GM12878 (cell line): ENCODE measurements at regions not wholly inside any gene's neighbourhood (a gene's known extent, or its start where the extent isn't known, plus 50 kb on each side); places are given as distances from the start of the nearest gene placed in this dataset.

Experiments used
- ATAC-seq: fragments of 200-7000 bp; cut with Tn5 transposase; 3 replicates; pipeline ENCODE4 v1.9.1; 2020; ENCODE audit warnings: mild to moderate bottlenecking, moderate library complexity
- BruUV-seq: library from RNA; stranded (reverse); fragments of 400-500 nt; replicated peaks from 2 replicates; lab custom pipeline; 2021; lab: Mats Ljungman, UMichigan
- CTCF ChIA-PET: fragments of 300-600 bp; sonication (Branson Sonifier 250); formaldehyde crosslinking; extraction: SDS; loops from one replicate; lab custom pipeline; 2021; ENCODE audit warnings: inconsistent platforms; lab: Yijun Ruan, JAX
- POLR2A ChIA-PET: fragments of 350-600 bp; formaldehyde crosslinking; extraction: SDS; loops from one replicate; lab custom pipeline; 2021; ENCODE audit warnings: inconsistent platforms; lab: Charles Lee
- RAD21 ChIA-PET: fragments of 300-600 bp; sonication (Branson Sonifier 250); formaldehyde crosslinking; loops from one replicate; lab custom pipeline; 2023; ENCODE audit warnings: antibody characterized with exemption; ENCODE audit not compliant: unreplicated experiment; lab: Charles Lee
- SMC1A ChIA-PET: fragments of 300-600 bp; sonication (Branson Sonifier 250); formaldehyde crosslinking; loops from one replicate; lab custom pipeline; 2023; ENCODE audit not compliant: unreplicated experiment, uncharacterized antibody; lab: Charles Lee
- DNase-seq: peaks from one replicate; pipeline ENCODE4 v3.0.0-alpha.2; 2011; ENCODE audit warnings: low read depth, low spot score
- FAIRE-seq: peaks from 3 replicates; lab custom pipeline; 2011; peaks lifted over from hg19 to GRCh38; lab: Jason Lieb, UNC
- H2AFZ ChIP-seq: 2 replicates; pipeline ENCODE4 v1.6.0; 2011; ENCODE audit warnings: low read depth, low read length, control low read depth; ENCODE audit not compliant: control insufficient read depth
- H3K27ac ChIP-seq: 2 replicates; pipeline ENCODE4 v1.5.1; 2011; ENCODE audit warnings: control low read depth; ENCODE audit not compliant: control insufficient read depth, insufficient read depth
- H3K27me3 ChIP-seq, 2 experiments: replicated peaks in 1 of 2; 2 replicates each; pipeline versions ENCODE4 v1.6.0 to v1.6.1; 2011; ENCODE audit warnings: low read length in 1 of 2; ENCODE audit not compliant: control insufficient read depth in 2 of 2, insufficient read depth in 2 of 2
- H3K36me3 ChIP-seq, 2 experiments: 2 replicates each; pipeline ENCODE4 v1.5.1; 2011; ENCODE audit warnings: low read length in 1 of 2; ENCODE audit not compliant: control insufficient read depth in 2 of 2, insufficient read depth in 2 of 2
- H3K4me1 ChIP-seq: 2 replicates; pipeline ENCODE4 v1.6.1; 2011; ENCODE audit warnings: mild to moderate bottlenecking, low read length, moderate library complexity, mixed read lengths; ENCODE audit not compliant: control insufficient read depth, insufficient read depth
- H3K4me2 ChIP-seq: 2 replicates; pipeline ENCODE4 v1.6.0; 2011; ENCODE audit warnings: control low read depth; ENCODE audit not compliant: control insufficient read depth, insufficient read depth
- H3K4me3 ChIP-seq: fragments of 200-600 bp; sonication (generic); 2 replicates; pipeline ENCODE4 v1.5.1; 2016
- H3K79me2 ChIP-seq: 2 replicates; pipeline ENCODE4 v1.6.0; 2011; ENCODE audit warnings: low read length; ENCODE audit not compliant: control insufficient read depth, insufficient read depth
- H3K9ac ChIP-seq: 2 replicates; pipeline ENCODE4 v1.8.0; 2011; ENCODE audit warnings: low read length, control low read depth, mixed read lengths; ENCODE audit not compliant: control insufficient read depth, insufficient read depth
- H3K9me3 ChIP-seq: replicated peaks from 3 replicates; pipeline ENCODE4 v1.5.1; 2011; ENCODE audit warnings: mild to moderate bottlenecking, low read length; ENCODE audit not compliant: control insufficient read depth, insufficient read depth
- H4K20me1 ChIP-seq: 2 replicates; pipeline ENCODE4 v1.6.0; 2011; ENCODE audit not compliant: control insufficient read depth, insufficient read depth
- CEBPB ChIP-seq, 2 experiments: fragments of 150-350 bp in 1 of 2; IDR thresholded peaks; 2 replicates each; pipeline ENCODE4 v1.6.1; 2012 to 2014; ENCODE audit warnings: low read depth in 2 of 2, low read length in 2 of 2, borderline replicate concordance in 1 of 2, inconsistent platforms in 1 of 2
- CHD2 ChIP-seq: IDR thresholded peaks from 2 replicates; pipeline ENCODE4 v1.6.1; 2011; ENCODE audit warnings: low read depth, low read length, improper control_type of control experiment, borderline replicate concordance
- ESRRA ChIP-seq: IDR thresholded peaks from 2 replicates; pipeline ENCODE4 v1.6.1; 2012; ENCODE audit warnings: mild to moderate bottlenecking, low read length, improper control_type of control experiment
- NRF1 ChIP-seq: conservative IDR thresholded peaks from 2 replicates; pipeline ENCODE4 v1.6.1; 2011; ENCODE audit warnings: mild to moderate bottlenecking, low read depth, low read length, improper control_type of control experiment
- SIX5 ChIP-seq: IDR thresholded peaks from 2 replicates; pipeline ENCODE4 v1.6.1; 2011; ENCODE audit warnings: mild to moderate bottlenecking, low read depth, low read length, moderate library complexity; ENCODE audit not compliant: severe bottlenecking
- YY1 ChIP-seq: IDR thresholded peaks from 2 replicates; pipeline ENCODE4 v1.6.1; 2011; ENCODE audit warnings: low read depth, mild to moderate bottlenecking, low read length
- in situ Hi-C: fragments of 300-500 bp; cut with MboI; formaldehyde crosslinking; loops from 9 replicates; pipeline ENCODE4 v1.14.3; 2018; ENCODE audit warnings: mixed read lengths
- intact Hi-C: fragments of 100-400 bp; cut with micrococcal nuclease; formaldehyde crosslinking; loops from one replicate; pipeline ENCODE4 v1.14.2; 2022; ENCODE audit not compliant: unreplicated experiment
- TF ChIP-seq, protein P1 (sequence below): IDR thresholded peaks from 2 replicates; pipeline ENCODE4 v1.6.1; 2011; ENCODE audit warnings: borderline replicate concordance, low read depth, mild to moderate bottlenecking, moderate library complexity, low read length; ENCODE audit not compliant: insufficient read depth, poor library complexity, severe bottlenecking
- TF ChIP-seq, protein P2 (sequence below): fragments of 450-650 bp; formaldehyde crosslinking; IDR thresholded peaks from 2 replicates; pipeline ENCODE4 v1.4.0; 2020; ENCODE audit warnings: mild to moderate bottlenecking, moderate library complexity
- TF ChIP-seq, protein P3 (sequence below): fragments of 450-650 bp; IDR thresholded peaks from 2 replicates; pipeline ENCODE4 v1.6.1; 2017; ENCODE audit warnings: antibody characterized with exemption, mild to moderate bottlenecking, moderate library complexity
- TF ChIP-seq, protein P4 (sequence below): fragments of 450-650 bp; IDR thresholded peaks from 2 replicates; pipeline ENCODE4 v1.6.1; 2017; ENCODE audit warnings: mild to moderate bottlenecking, moderate library complexity

DNA sequence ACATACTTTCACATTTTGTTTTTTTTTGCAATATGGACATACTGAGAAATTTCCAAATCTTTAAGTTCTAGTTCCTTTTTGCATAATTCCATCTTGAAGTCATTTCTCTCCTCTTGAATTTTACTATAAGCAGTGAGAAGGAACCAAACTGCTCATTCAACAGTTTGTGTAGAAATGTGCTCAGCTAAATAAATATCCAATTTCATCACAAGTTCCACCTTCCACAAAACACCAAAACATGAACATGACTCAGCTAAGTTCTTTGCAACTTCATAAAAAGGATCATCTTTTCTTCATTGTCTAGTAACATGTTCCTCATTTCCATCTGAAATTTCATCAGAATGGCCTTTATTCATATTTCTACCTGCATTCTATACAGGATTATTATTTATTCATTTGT, 77.3 kb upstream of the FGF13 start:
- ChIA-PET CTCF (no interaction called here), POLR2A (no interaction called here), SMC1A (no interaction called here), RAD21 (no interaction called here)
- Histone ChIP-seq H3K9ac (no peak overlapping the region), H3K4me3 (no peak overlapping the region), H3K4me2 (no peak overlapping the region), H3K36me3 (no peaks in the 10 kb centered on the region), H4K20me1 (no peaks in the 10 kb centered on the region), H3K27ac (no peak overlapping the region), H2AFZ (no peak overlapping the region), H3K79me2 (no peaks in the 10 kb centered on the region), H3K27me3 (no peaks in the 10 kb centered on the region), H3K9me3 (no peaks in the 10 kb centered on the region), H3K4me1 (no peaks in the 10 kb centered on the region)
- no peak for FAIRE-seq
- in situ Hi-C loops = no loop called here
- TF ChIP-seq NRF1 = no peak
- TF ChIP-seq CEBPB (IDR thresholded peaks at IDR 0.05; ENCODE audit: borderline replicate concordance in 1 of 2, low read depth in 2 of 2, low read length in 2 of 2) = no peak
- no peak for TF ChIP-seq SIX5
- no peak for TF ChIP-seq YY1
- no peak for TF ChIP-seq ESRRA
- TF ChIP-seq, protein P1, sequence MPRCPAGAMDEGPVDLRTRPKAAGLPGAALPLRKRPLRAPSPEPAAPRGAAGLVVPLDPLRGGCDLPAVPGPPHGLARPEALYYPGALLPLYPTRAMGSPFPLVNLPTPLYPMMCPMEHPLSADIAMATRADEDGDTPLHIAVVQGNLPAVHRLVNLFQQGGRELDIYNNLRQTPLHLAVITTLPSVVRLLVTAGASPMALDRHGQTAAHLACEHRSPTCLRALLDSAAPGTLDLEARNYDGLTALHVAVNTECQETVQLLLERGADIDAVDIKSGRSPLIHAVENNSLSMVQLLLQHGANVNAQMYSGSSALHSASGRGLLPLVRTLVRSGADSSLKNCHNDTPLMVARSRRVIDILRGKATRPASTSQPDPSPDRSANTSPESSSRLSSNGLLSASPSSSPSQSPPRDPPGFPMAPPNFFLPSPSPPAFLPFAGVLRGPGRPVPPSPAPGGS = no peak
- TF ChIP-seq, protein P2, sequence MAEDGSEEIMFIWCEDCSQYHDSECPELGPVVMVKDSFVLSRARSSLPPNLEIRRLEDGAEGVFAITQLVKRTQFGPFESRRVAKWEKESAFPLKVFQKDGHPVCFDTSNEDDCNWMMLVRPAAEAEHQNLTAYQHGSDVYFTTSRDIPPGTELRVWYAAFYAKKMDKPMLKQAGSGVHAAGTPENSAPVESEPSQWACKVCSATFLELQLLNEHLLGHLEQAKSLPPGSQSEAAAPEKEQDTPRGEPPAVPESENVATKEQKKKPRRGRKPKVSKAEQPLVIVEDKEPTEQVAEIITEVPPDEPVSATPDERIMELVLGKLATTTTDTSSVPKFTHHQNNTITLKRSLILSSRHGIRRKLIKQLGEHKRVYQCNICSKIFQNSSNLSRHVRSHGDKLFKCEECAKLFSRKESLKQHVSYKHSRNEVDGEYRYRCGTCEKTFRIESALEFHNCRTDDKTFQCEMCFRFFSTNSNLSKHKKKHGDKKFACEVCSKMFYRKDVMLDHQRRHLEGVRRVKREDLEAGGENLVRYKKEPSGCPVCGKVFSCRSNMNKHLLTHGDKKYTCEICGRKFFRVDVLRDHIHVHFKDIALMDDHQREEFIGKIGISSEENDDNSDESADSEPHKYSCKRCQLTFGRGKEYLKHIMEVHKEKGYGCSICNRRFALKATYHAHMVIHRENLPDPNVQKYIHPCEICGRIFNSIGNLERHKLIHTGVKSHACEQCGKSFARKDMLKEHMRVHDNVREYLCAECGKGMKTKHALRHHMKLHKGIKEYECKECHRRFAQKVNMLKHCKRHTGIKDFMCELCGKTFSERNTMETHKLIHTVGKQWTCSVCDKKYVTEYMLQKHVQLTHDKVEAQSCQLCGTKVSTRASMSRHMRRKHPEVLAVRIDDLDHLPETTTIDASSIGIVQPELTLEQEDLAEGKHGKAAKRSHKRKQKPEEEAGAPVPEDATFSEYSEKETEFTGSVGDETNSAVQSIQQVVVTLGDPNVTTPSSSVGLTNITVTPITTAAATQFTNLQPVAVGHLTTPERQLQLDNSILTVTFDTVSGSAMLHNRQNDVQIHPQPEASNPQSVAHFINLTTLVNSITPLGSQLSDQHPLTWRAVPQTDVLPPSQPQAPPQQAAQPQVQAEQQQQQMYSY (CRISPR knock-in tag) = no peak
- TF ChIP-seq, protein P3, sequence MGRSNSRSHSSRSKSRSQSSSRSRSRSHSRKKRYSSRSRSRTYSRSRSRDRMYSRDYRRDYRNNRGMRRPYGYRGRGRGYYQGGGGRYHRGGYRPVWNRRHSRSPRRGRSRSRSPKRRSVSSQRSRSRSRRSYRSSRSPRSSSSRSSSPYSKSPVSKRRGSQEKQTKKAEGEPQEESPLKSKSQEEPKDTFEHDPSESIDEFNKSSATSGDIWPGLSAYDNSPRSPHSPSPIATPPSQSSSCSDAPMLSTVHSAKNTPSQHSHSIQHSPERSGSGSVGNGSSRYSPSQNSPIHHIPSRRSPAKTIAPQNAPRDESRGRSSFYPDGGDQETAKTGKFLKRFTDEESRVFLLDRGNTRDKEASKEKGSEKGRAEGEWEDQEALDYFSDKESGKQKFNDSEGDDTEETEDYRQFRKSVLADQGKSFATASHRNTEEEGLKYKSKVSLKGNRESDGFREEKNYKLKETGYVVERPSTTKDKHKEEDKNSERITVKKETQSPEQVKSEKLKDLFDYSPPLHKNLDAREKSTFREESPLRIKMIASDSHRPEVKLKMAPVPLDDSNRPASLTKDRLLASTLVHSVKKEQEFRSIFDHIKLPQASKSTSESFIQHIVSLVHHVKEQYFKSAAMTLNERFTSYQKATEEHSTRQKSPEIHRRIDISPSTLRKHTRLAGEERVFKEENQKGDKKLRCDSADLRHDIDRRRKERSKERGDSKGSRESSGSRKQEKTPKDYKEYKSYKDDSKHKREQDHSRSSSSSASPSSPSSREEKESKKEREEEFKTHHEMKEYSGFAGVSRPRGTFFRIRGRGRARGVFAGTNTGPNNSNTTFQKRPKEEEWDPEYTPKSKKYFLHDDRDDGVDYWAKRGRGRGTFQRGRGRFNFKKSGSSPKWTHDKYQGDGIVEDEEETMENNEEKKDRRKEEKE = no peak
- TF ChIP-seq, protein P4, sequence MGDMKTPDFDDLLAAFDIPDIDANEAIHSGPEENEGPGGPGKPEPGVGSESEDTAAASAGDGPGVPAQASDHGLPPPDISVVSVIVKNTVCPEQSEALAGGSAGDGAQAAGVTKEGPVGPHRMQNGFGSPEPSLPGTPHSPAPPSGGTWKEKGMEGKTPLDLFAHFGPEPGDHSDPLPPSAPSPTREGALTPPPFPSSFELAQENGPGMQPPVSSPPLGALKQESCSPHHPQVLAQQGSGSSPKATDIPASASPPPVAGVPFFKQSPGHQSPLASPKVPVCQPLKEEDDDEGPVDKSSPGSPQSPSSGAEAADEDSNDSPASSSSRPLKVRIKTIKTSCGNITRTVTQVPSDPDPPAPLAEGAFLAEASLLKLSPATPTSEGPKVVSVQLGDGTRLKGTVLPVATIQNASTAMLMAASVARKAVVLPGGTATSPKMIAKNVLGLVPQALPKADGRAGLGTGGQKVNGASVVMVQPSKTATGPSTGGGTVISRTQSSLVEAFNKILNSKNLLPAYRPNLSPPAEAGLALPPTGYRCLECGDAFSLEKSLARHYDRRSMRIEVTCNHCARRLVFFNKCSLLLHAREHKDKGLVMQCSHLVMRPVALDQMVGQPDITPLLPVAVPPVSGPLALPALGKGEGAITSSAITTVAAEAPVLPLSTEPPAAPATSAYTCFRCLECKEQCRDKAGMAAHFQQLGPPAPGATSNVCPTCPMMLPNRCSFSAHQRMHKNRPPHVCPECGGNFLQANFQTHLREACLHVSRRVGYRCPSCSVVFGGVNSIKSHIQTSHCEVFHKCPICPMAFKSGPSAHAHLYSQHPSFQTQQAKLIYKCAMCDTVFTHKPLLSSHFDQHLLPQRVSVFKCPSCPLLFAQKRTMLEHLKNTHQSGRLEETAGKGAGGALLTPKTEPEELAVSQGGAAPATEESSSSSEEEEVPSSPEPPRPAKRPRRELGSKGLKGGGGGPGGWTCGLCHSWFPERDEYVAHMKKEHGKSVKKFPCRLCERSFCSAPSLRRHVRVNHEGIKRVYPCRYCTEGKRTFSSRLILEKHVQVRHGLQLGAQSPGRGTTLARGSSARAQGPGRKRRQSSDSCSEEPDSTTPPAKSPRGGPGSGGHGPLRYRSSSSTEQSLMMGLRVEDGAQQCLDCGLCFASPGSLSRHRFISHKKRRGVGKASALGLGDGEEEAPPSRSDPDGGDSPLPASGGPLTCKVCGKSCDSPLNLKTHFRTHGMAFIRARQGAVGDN = no peak
- TF ChIP-seq CHD2 = no peak
- ATAC-seq = no peak
- DNase-seq = no peak
- BruUV-seq = no TSS peak
- intact Hi-C loops = no loop called here
